ENCODE measurements at regions not wholly inside any gene's neighbourhood (a gene's known extent, or its start where the extent isn't known, plus 50 kb on each side); places are given as distances from the start of the nearest gene placed in this dataset.

DNA sequence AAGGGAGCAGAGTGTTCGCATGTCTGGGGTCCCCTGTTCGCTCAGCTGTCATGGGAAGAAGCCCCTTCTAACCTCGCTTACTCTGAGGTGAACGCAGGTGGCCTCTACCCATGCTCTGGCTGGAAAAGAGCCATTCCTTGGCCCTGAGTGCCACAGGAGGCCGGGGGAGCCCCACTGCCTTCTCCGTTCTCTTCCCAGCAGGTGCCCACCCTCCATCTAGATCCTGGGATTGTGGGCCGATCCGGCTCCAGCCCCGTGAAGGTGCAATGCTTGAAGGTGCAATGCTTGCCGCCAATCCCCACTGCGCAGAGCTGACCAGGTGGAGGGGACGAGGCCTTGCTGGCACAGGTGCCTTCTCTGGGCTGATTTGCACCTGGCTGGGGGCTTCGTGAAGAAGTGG, 95.4 kb downstream of the MRPL36 start:
- 40% methylated on average over 13 of the region's 13 CpGs for WGBS (ENCODE audit: insufficient coverage, insufficient replicate concordance, low lambda C conversion rate, missing lambda C conversion rate)
- intact Hi-C loops (cut with micrococcal nuclease; ENCODE audit: unreplicated experiment) = no loop called here
- CTCF ChIA-PET = no interaction called here
- FAIRE-seq = no peak
- Histone ChIP-seq H3K9ac (ENCODE audit: control insufficient read depth, insufficient read depth, low read length) (no peak overlapping the region), H4K20me1 (ENCODE audit: control insufficient read depth, insufficient read depth) (no peaks in the 10 kb centered on the region), H3K79me2 (ENCODE audit: control insufficient read depth, insufficient read depth, low read length) (no peaks in the 10 kb centered on the region), H3K4me3 (no peak overlapping the region), H3K27ac (ENCODE audit: control insufficient read depth, insufficient read depth) (no peak overlapping the region), H3K4me1 (ENCODE audit: control insufficient read depth, insufficient read depth, low read length) (no peaks in the 10 kb centered on the region), H3K4me2 (ENCODE audit: control insufficient read depth, insufficient read depth) (no peak overlapping the region), H3K9me3 (replicated peaks; ENCODE audit: control insufficient read depth, insufficient read depth, low read length) (no peaks in the 10 kb centered on the region), H3K36me3 (ENCODE audit: control insufficient read depth in 2 of 2, insufficient read depth in 2 of 2, low read length in 1 of 2) (no peaks in the 10 kb centered on the region), H3K27me3 (replicated peaks in 1 of 2; ENCODE audit: control insufficient read depth in 2 of 2, insufficient read depth in 2 of 2, low read length in 1 of 2) (peaks cover 2 to 4% of the 10 kb centered on the region in 2 experiments; a peak in 3 of 4 replicates), H2AFZ (ENCODE audit: control insufficient read depth, low read depth, low read length) (no peak overlapping the region)
- RAD21 ChIA-PET (ENCODE audit: unreplicated experiment) = no interaction called here
- SMC1A ChIA-PET (ENCODE audit: uncharacterized antibody, unreplicated experiment) = no interaction called here
- no peak for ATAC-seq
- no peak for TF ChIP-seq KDM1A (IDR thresholded peaks at IDR 0.05; ENCODE audit: borderline replicate concordance)
- no peak for TF ChIP-seq CEBPZ (IDR thresholded peaks at IDR 0.05; ENCODE audit: low read depth, low read length)
- TF ChIP-seq ZNF217 (IDR thresholded peaks at IDR 0.05) = no peak
- TF ChIP-seq TAF1 (IDR thresholded peaks at IDR 0.05; ENCODE audit: borderline replicate concordance, low read depth, low read length) = no peak
- TF ChIP-seq RAD51 (IDR thresholded peaks at IDR 0.05) = no peak
- no peak for TF ChIP-seq IRF4 (IDR thresholded peaks at IDR 0.05; ENCODE audit: low read depth, low read length)
- TF ChIP-seq PML (IDR thresholded peaks at IDR 0.05; ENCODE audit: low read length) = no peak
- TF ChIP-seq EZH2 (IDR thresholded peaks at IDR 0.05; ENCODE audit: borderline replicate concordance, control insufficient read depth, low read depth, low read length) = no peak
- no peak for DNase-seq (ENCODE audit: low read depth, low spot score)
- no TSS peak for BruUV-seq (replicated peaks)
- in situ Hi-C loops (cut with MboI) = no loop called here
- POLR2A ChIA-PET = no interaction called here

Data from GM12878 (cell line).